ENCODE measurements at regions not wholly inside any gene's neighbourhood (a gene's known extent, or its start where the extent isn't known, plus 50 kb on each side); places are given as distances from the start of the nearest gene placed in this dataset.

DNA sequence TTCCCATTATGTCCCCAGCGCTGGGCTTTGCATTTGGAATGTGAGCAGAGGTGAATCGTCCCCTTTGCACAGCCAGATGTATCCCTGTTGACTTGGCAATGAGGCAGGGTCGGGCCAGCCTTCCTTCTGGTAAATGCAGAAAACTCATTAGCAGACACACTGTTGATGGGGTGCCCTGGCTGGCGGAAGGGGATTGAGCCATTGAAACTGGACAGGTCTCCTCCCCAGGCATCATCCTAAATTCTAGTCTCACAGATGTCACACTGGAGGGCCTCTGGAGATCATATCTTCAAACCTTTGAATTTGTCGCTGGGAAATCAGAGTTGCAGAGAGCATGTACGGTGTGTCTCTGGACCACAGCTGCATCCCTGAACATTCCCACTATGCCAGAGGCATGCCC is 219.5 kb upstream of the TSHZ3 start:
- DNase-seq (ENCODE audit: low spot score) = no peak
- TF ChIP-seq, protein P1, sequence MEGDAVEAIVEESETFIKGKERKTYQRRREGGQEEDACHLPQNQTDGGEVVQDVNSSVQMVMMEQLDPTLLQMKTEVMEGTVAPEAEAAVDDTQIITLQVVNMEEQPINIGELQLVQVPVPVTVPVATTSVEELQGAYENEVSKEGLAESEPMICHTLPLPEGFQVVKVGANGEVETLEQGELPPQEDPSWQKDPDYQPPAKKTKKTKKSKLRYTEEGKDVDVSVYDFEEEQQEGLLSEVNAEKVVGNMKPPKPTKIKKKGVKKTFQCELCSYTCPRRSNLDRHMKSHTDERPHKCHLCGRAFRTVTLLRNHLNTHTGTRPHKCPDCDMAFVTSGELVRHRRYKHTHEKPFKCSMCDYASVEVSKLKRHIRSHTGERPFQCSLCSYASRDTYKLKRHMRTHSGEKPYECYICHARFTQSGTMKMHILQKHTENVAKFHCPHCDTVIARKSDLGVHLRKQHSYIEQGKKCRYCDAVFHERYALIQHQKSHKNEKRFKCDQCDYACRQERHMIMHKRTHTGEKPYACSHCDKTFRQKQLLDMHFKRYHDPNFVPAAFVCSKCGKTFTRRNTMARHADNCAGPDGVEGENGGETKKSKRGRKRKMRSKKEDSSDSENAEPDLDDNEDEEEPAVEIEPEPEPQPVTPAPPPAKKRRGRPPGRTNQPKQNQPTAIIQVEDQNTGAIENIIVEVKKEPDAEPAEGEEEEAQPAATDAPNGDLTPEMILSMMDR (IDR thresholded peaks at IDR 0.05) = no peak
- TF ChIP-seq POLR2AphosphoS5 (IDR thresholded peaks at IDR 0.05) (no peak), POLR2A (IDR thresholded peaks at IDR 0.05) (no peak)
- 96% methylated on average over 6 of the region's 6 CpGs for WGBS
- Histone ChIP-seq H3K4me1 (replicated peaks) (no peaks in the 10 kb centered on the region), H3K27me3 (replicated peaks; ENCODE audit: insufficient read depth) (no peaks in the 10 kb centered on the region), H3K27ac (no peak overlapping the region), H3K9me3 (no peaks in the 10 kb centered on the region), H3K4me3 (no peak overlapping the region), H3K36me3 (no peaks in the 10 kb centered on the region)
- intact Hi-C loops (cut with DNase I) = no loop called here

DNA sequence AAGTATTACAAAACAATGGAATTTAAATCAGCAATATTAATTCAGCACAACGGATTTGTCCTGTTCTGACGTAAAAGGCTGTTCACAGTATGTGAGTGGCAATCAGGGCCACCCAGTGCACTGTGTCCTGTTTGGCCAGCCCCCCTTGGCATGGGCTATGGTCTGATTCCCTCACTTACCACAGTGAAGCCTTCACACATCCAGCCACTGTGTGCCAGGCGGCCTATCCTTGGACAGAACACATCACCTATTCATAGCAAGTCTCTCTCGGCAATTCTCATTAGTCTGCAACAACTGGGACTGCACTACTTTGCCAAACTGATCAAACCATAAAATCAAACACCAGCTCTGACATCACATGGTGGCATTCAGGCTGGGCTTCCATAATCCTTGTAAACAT is 221.5 kb upstream of the TSHZ3 start:
- Histone ChIP-seq H3K4me3 (no peak overlapping the region), H3K36me3 (no peaks in the 10 kb centered on the region), H3K27me3 (replicated peaks; ENCODE audit: insufficient read depth) (no peaks in the 10 kb centered on the region), H3K9me3 (no peaks in the 10 kb centered on the region), H3K4me1 (replicated peaks) (no peaks in the 10 kb centered on the region), H3K27ac (no peak overlapping the region)
- no peak for DNase-seq (ENCODE audit: low spot score)
- TF ChIP-seq POLR2A (IDR thresholded peaks at IDR 0.05) (no peak), POLR2AphosphoS5 (IDR thresholded peaks at IDR 0.05) (no peak)
- TF ChIP-seq, protein P1 (IDR thresholded peaks at IDR 0.05) = no peak
- intact Hi-C loops (cut with DNase I) = no loop called here
- 73% methylated on average over 4 of the region's 4 CpGs for WGBS

DNA sequence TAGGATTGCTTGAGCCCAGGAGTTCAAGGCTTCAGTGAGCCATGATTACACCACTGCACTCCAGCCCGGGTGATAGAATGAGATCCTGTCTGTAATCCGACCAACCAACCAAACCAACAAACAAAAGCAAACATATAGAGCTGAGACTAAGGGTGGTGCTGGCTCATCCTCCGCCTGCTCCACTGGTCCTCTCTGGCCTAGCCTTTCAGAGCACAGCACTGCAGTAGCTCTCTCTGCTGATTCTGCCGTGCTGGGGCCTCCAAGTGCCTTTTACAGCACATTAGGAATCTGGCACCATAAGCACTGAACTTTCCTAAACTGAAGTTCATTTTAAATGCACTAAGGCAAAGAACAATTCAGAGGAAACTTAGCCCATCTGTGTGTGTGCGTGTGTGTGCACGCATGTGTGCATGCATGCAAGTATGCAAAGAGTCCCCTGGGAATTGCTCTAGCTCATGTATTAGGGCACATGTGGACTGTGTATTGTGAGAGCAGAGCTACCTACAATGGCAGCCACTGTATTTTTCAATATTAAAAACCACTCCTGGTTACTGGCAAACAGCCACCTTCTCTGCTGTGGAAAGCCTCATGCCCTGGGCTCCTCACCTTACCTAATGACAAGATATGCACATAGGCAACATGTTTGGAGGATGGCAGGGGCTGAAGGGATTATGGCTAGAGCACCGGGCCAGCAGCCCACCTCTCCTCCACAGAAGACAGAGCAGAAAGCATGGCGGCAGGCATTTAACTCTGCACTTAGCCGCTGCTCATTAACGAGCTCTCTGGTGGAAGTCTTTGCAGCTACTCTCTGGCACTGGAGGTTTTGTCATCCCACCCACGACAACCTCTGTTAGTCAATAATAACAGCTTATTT is 223.1 kb upstream of the TSHZ3 start:
- Histone ChIP-seq H3K36me3 (no peaks in the 10 kb centered on the region), H3K27ac (peak overlapping the region in 1 of 2 donors; percentile 9), H3K4me3 (no peak overlapping the region), H3K4me1 (replicated peaks) (no peaks in the 10 kb centered on the region), H3K9me3 (no peaks in the 10 kb centered on the region), H3K27me3 (replicated peaks; ENCODE audit: insufficient read depth) (no peaks in the 10 kb centered on the region)
- TF ChIP-seq POLR2A (IDR thresholded peaks at IDR 0.05) (no peak), POLR2AphosphoS5 (IDR thresholded peaks at IDR 0.05) (no peak)
- TF ChIP-seq, protein P1 (IDR thresholded peaks at IDR 0.05) = no peak
- DNase-seq (ENCODE audit: low spot score) = no peak
- intact Hi-C loops (cut with DNase I) = no loop called here
- WGBS = 50% methylated on average over 11 of the region's 11 CpGs

DNA sequence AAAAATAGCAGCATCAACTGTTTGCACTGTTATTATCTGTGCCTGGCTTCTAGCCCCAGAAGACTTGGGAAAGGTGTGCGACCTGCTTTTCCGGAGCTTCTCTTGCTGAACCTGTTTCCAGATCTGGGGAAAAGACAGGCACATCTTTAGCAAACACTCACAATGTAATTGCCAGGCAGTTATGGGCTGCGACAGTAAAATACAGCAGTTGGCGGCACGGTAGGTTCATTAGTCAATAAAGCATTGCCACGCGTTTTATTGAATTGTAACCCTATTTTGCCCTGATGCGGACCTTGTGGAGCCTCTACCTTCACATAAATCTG is 223.7 kb upstream of the TSHZ3 start:
- H3K36me3 ChIP-seq = no peaks in the 10 kb centered on the region
- H3K9me3 ChIP-seq = no peaks in the 10 kb centered on the region
- H3K27me3 ChIP-seq (replicated peaks; ENCODE audit: insufficient read depth) = no peaks in the 10 kb centered on the region
- intact Hi-C loops (cut with DNase I) = no loop called here
- no peaks in the 10 kb centered on the region for H3K4me1 ChIP-seq (replicated peaks)
- H3K27ac ChIP-seq = peak overlapping the region in 1 of 2 donors; percentile 58
- TF ChIP-seq, protein P1 (IDR thresholded peaks at IDR 0.05) = no peak
- peak; percentile 87 for TF ChIP-seq POLR2AphosphoS5 (IDR thresholded peaks at IDR 0.05)
- H3K4me3 ChIP-seq = no peak overlapping the region
- WGBS = 52% methylated on average over 8 of the region's 8 CpGs
- peak; percentile 87 for DNase-seq (ENCODE audit: low spot score)
